Hindlimb muscle (tissue), 1 donor: ENCODE measurements at regions not wholly inside any gene's neighbourhood (a gene's known extent, or its start where the extent isn't known, plus 50 kb on each side); places are given as distances from the start of the nearest gene placed in this dataset.
A peak's percentile ranks its signal among the peaks of the same experiment; 100 is the strongest.

Source experiments
- DNase-seq: peaks from one replicate; pipeline ENCODE4 v3.0.0-alpha.2; 2013

GRCh38 chr22:49638788-49639187 lies 188.9 kb downstream of the BRD1 start:
- no peak for DNase-seq

- no peak for DNase-seq
Measured at GRCh38 chr22:49638001-49638400, 189.7 kb downstream of the BRD1 start.

- DNase-seq, result no peak
Measured at GRCh38 chr22:49637255-49637760, 190.4 kb downstream of the BRD1 start.

- no peak for DNase-seq
Measured at GRCh38 chr22:49636649-49637048, 191.0 kb downstream of the BRD1 start.

GRCh38 chr22:49636214-49636613 lies 191.5 kb downstream of the BRD1 start:
- no peak for DNase-seq

- DNase-seq, result no peak
Measured at GRCh38 chr22:49634006-49634772, 193.5 kb downstream of the BRD1 start.

- DNase-seq, result no peak
Measured at GRCh38 chr22:49633010-49633324, 194.7 kb downstream of the BRD1 start.

GRCh38 chr22:49632199-49633009 lies 195.3 kb downstream of the BRD1 start:
- DNase-seq, result peak; percentile 83

GRCh38 chr22:49630448-49630946 lies 197.2 kb downstream of the BRD1 start:
- no peak for DNase-seq

- peak; percentile 18 for DNase-seq
Measured at GRCh38 chr22:49629586-49630447, 197.9 kb downstream of the BRD1 start.

GRCh38 chr22:49629261-49629570 lies 198.5 kb downstream of the BRD1 start:
- DNase-seq, result no peak

- peak; percentile 36 for DNase-seq
Measured at GRCh38 chr22:49628391-49629260, 199.0 kb downstream of the BRD1 start.

GRCh38 chr22:49627217-49628181 lies 200.2 kb downstream of the BRD1 start:
- no peak for DNase-seq

GRCh38 chr22:49626361-49627216 lies 201.1 kb downstream of the BRD1 start:
- DNase-seq, result no peak

- DNase-seq, result no peak
Measured at GRCh38 chr22:49624421-49625177, 203.1 kb downstream of the BRD1 start.

GRCh38 chr22:49623715-49624114 lies 204.0 kb downstream of the BRD1 start:
- DNase-seq, result no peak

GRCh38 chr22:49623176-49623575 lies 204.5 kb downstream of the BRD1 start:
- no peak for DNase-seq

GRCh38 chr22:49622241-49623105 lies 205.2 kb downstream of the BRD1 start:
- no peak for DNase-seq
